Liver (tissue), 8 donors: ENCODE measurements at regions not wholly inside any gene's neighbourhood (a gene's known extent, or its start where the extent isn't known, plus 50 kb on each side); places are given as distances from the start of the nearest gene placed in this dataset.

Experiments used
- DNase-seq: peaks from one replicate; pipeline ENCODE4 v3.0.0-alpha.2; 2017; ENCODE audit warnings: low spot score
- H3K27ac ChIP-seq, 2 donors: one replicate each; pipeline ENCODE4 v1.7.0; 2013; ENCODE audit warnings: inconsistent platforms in 2 of 2, low read length in 2 of 2, control low read depth in 1 of 2, low read depth in 1 of 2, mild to moderate bottlenecking in 1 of 2
- H3K27me3 ChIP-seq, 4 donors: one replicate each; pipeline versions ENCODE4 v1.6.1 to v1.7.0; 2013; ENCODE audit warnings: low read length in 3 of 4, inconsistent platforms in 1 of 4, mild to moderate bottlenecking in 1 of 4, moderate library complexity in 1 of 4; ENCODE audit not compliant: control insufficient read depth in 4 of 4, insufficient read depth in 4 of 4
- H3K36me3 ChIP-seq, 4 donors: one replicate each; pipeline versions ENCODE4 v1.6.1 to v1.7.0; 2013; ENCODE audit warnings: low read length in 3 of 4, mild to moderate bottlenecking in 3 of 4, low read depth in 1 of 4, moderate library complexity in 1 of 4; ENCODE audit not compliant: control insufficient read depth in 4 of 4, insufficient read depth in 3 of 4
- H3K4me1 ChIP-seq, 4 donors: one replicate each; pipeline versions ENCODE4 v1.6.1 to v1.7.0; 2013; ENCODE audit warnings: low read length in 3 of 4, mild to moderate bottlenecking in 3 of 4, moderate library complexity in 1 of 4; ENCODE audit not compliant: control insufficient read depth in 4 of 4, insufficient read depth in 4 of 4
- H3K4me3 ChIP-seq, 3 donors: one replicate each; pipeline versions ENCODE4 v1.6.1 to v1.7.0; 2013; ENCODE audit warnings: low read length in 3 of 3, control low read depth in 1 of 3, low read depth in 1 of 3, mild to moderate bottlenecking in 1 of 3
- H3K9ac ChIP-seq, 2 donors: one replicate each; pipeline ENCODE4 v1.7.0; 2013; ENCODE audit warnings: low read length in 2 of 2, mild to moderate bottlenecking in 2 of 2, moderate library complexity in 2 of 2, control low read depth in 1 of 2, low read depth in 1 of 2
- H3K9me3 ChIP-seq, 4 donors: one replicate each; pipeline versions ENCODE4 v1.6.1 to v1.7.0; 2013; ENCODE audit warnings: low read length in 3 of 4; ENCODE audit not compliant: control insufficient read depth in 4 of 4
- ATF3 ChIP-seq: IDR thresholded peaks from 2 replicates; pipeline ENCODE4 v1.6.1; 2016; ENCODE audit warnings: antibody characterized with exemption
- CTCF ChIP-seq: fragments of 150-350 bp; IDR thresholded peaks from 2 replicates; pipeline ENCODE4 v1.5.1; 2017; ENCODE audit warnings: improper control_type of control experiment, low read depth, low read length; ENCODE audit not compliant: missing input control
- EGR1 ChIP-seq, 2 donors: IDR thresholded peaks; 2 replicates each; pipeline ENCODE4 v1.6.1; 2016 to 2018; ENCODE audit warnings: antibody characterized with exemption in 2 of 2, low read depth in 2 of 2
- FOXA1 ChIP-seq: IDR thresholded peaks from 2 replicates; pipeline ENCODE4 v1.6.1; 2016; ENCODE audit warnings: antibody characterized with exemption
- FOXA2 ChIP-seq: IDR thresholded peaks from 2 replicates; pipeline ENCODE4 v1.6.1; 2016; ENCODE audit warnings: antibody characterized with exemption
- GABPA ChIP-seq, 2 donors: IDR thresholded peaks in 1 of 2; conservative IDR thresholded peaks in 1 of 2; 2 replicates each; pipeline ENCODE4 v1.6.1; 2016; ENCODE audit warnings: antibody characterized with exemption in 2 of 2, mild to moderate bottlenecking in 1 of 2, moderate library complexity in 1 of 2
- HNF4A ChIP-seq, 2 donors: conservative IDR thresholded peaks; 2 replicates each; pipeline ENCODE4 v1.6.1; 2016; ENCODE audit warnings: antibody characterized with exemption in 2 of 2, mild to moderate bottlenecking in 2 of 2
- HNF4G ChIP-seq: IDR thresholded peaks from 2 replicates; pipeline ENCODE4 v1.6.1; 2016; ENCODE audit warnings: antibody characterized with exemption
- JUND ChIP-seq, 2 donors: IDR thresholded peaks; 2 replicates each; pipeline ENCODE4 v1.6.1; 2016; ENCODE audit warnings: antibody characterized with exemption in 2 of 2
- NR2F2 ChIP-seq: IDR thresholded peaks from 2 replicates; pipeline ENCODE4 v1.6.1; 2016; ENCODE audit warnings: antibody characterized with exemption
- RAD21 ChIP-seq, 2 donors: IDR thresholded peaks; 2 replicates each; pipeline ENCODE4 v1.6.1; 2016; ENCODE audit warnings: antibody characterized with exemption in 2 of 2, mild to moderate bottlenecking in 2 of 2
- RXRA ChIP-seq, 2 donors: IDR thresholded peaks; 2 replicates each; pipeline ENCODE4 v1.6.1; 2017 to 2018; ENCODE audit warnings: antibody characterized with exemption in 2 of 2, mild to moderate bottlenecking in 1 of 2
- SP1 ChIP-seq: IDR thresholded peaks from 2 replicates; pipeline ENCODE4 v1.6.1; 2018; ENCODE audit warnings: antibody characterized with exemption, mild to moderate bottlenecking
- TAF1 ChIP-seq: conservative IDR thresholded peaks from 2 replicates; pipeline ENCODE4 v1.6.1; 2016; ENCODE audit warnings: antibody characterized with exemption, mild to moderate bottlenecking
- YY1 ChIP-seq: IDR thresholded peaks from 2 replicates; pipeline ENCODE4 v1.6.1; 2016; ENCODE audit warnings: antibody characterized with exemption, mild to moderate bottlenecking
- ZBTB33 ChIP-seq: IDR thresholded peaks from 2 replicates; pipeline ENCODE4 v1.6.1; 2016; ENCODE audit warnings: antibody characterized with exemption
- WGBS: extraction: QIAGEN DNeasy Blood & Tissue Kit; methylation state at CpG from one replicate; pipeline ENCODE4 v1.1.7; 2013; 5-methylcytosine and 5-hydroxymethylcytosine counted together
- TF ChIP-seq, protein P1 (sequence below): IDR thresholded peaks from 2 replicates; pipeline ENCODE4 v1.6.1; 2016; ENCODE audit warnings: antibody characterized with exemption, mild to moderate bottlenecking
- TF ChIP-seq, protein P2 (sequence below): IDR thresholded peaks from 2 replicates; pipeline ENCODE4 v1.6.1; 2016; ENCODE audit warnings: antibody characterized with exemption
- donor health status: healthy.
- donor health status: healthy.
- donor health status: healthy.
- donor health status: healthy.
- donor health status: healthy.

DNA sequence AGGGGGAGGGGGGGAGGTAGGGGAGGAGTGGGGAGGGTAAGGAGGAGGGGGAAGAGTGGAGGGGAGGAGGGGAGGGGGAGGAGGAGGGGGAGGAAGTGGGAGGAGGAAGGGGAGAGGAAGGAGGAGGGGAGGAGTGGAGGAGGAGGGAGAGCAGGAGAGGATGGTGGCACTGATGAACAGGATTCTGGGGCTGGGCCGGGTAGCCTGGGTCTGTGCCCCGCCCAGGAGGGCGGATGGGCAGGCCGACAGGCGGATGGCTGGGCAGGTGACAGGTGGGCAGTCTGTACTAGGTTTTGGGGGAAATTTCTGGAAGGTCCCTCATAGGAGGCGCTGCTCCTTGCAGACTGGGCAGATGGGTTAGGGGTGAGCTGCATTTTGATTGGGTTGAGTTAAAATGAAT, 66.0 kb upstream of the ADRA2C start:
- WGBS, result 75% methylated on average over 6 of the region's 6 CpGs
- Histone ChIP-seq H3K36me3 (no peaks in the 10 kb centered on the region), H3K4me3 (no peak overlapping the region), H3K9ac (no peak overlapping the region), H3K27me3 (peaks cover 0 to 4% (median 3%) of the 10 kb centered on the region in 4 donors), H3K4me1 (no peaks in the 10 kb centered on the region), H3K27ac (no peak overlapping the region), H3K9me3 (no peaks in the 10 kb centered on the region)
- TF ChIP-seq FOXA2 (no peak), TAF1 (no peak), ATF3 (no peak), SP1 (no peak), JUND (IDR thresholded peaks at IDR 0.05) (no peak), NR2F2 (no peak), YY1 (no peak)
- TF ChIP-seq, protein P1, sequence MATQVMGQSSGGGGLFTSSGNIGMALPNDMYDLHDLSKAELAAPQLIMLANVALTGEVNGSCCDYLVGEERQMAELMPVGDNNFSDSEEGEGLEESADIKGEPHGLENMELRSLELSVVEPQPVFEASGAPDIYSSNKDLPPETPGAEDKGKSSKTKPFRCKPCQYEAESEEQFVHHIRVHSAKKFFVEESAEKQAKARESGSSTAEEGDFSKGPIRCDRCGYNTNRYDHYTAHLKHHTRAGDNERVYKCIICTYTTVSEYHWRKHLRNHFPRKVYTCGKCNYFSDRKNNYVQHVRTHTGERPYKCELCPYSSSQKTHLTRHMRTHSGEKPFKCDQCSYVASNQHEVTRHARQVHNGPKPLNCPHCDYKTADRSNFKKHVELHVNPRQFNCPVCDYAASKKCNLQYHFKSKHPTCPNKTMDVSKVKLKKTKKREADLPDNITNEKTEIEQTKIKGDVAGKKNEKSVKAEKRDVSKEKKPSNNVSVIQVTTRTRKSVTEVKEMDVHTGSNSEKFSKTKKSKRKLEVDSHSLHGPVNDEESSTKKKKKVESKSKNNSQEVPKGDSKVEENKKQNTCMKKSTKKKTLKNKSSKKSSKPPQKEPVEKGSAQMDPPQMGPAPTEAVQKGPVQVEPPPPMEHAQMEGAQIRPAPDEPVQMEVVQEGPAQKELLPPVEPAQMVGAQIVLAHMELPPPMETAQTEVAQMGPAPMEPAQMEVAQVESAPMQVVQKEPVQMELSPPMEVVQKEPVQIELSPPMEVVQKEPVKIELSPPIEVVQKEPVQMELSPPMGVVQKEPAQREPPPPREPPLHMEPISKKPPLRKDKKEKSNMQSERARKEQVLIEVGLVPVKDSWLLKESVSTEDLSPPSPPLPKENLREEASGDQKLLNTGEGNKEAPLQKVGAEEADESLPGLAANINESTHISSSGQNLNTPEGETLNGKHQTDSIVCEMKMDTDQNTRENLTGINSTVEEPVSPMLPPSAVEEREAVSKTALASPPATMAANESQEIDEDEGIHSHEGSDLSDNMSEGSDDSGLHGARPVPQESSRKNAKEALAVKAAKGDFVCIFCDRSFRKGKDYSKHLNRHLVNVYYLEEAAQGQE, result no peak
- no peak for DNase-seq

- no peaks in the 10 kb centered on the region for H3K36me3 ChIP-seq
- H3K27ac ChIP-seq, result no peak overlapping the region
- H3K4me1 ChIP-seq, result no peaks in the 10 kb centered on the region
- WGBS, result 76% methylated on average over 13 of the region's 13 CpGs
- no peak for DNase-seq
- no peaks in the 10 kb centered on the region for H3K9me3 ChIP-seq
- no peak overlapping the region for H3K4me3 ChIP-seq
- H3K9ac ChIP-seq, result no peak overlapping the region
- peaks cover 0 to 4% (median 3%) of the 10 kb centered on the region in 4 donors for H3K27me3 ChIP-seq
- TF ChIP-seq RXRA (IDR thresholded peaks at IDR 0.05) (no peak), SP1 (no peak), GABPA (IDR thresholded peaks at IDR 0.05 in 1 of 2, conservative IDR thresholded peaks at IDR 0.05 in 1 of 2) (no peak), FOXA1 (no peak), EGR1 (IDR thresholded peaks at IDR 0.05; ENCODE audit: low read depth in 2 of 2) (no peak), FOXA2 (no peak), ZBTB33 (no peak), ATF3 (no peak), YY1 (no peak), HNF4A (conservative IDR thresholded peaks at IDR 0.05) (no peak), JUND (IDR thresholded peaks at IDR 0.05) (no peak), HNF4G (no peak), TAF1 (no peak), NR2F2 (no peak), CTCF (no peak), RAD21 (IDR thresholded peaks at IDR 0.05) (no peak)
- TF ChIP-seq, protein P2, sequence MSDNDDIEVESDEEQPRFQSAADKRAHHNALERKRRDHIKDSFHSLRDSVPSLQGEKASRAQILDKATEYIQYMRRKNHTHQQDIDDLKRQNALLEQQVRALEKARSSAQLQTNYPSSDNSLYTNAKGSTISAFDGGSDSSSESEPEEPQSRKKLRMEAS, result no peak
- TF ChIP-seq, protein P1, result no peak
Observed at GRCh38 chr4:3699678-3700077, 66.5 kb upstream of the ADRA2C start.
